ENCODE measurements at regions not wholly inside any gene's neighbourhood (a gene's known extent, or its start where the extent isn't known, plus 50 kb on each side); places are given as distances from the start of the nearest gene placed in this dataset.
"Not testable (repeated sequence)": the region's sequence is repeated elsewhere in the genome, so short reads cannot be mapped to it uniquely, and the experiment has no call there.

- H3K27ac ChIP-seq (ENCODE audit: low read depth, low read length, poor library complexity, severe bottlenecking), result no peak overlapping the region
- H4K20me1 ChIP-seq (ENCODE audit: insufficient read depth, low read length), result no peaks in the 10 kb centered on the region
- H3F3A ChIP-seq (ENCODE audit: insufficient read depth, low read length), result no peaks in the 10 kb centered on the region
- no peak overlapping the region for H3K4me2 ChIP-seq (ENCODE audit: low read length)
- no peaks in the 10 kb centered on the region for H3K4me1 ChIP-seq (ENCODE audit: insufficient read depth, low read length, severe bottlenecking)
- no peak overlapping the region for H3K9ac ChIP-seq (ENCODE audit: low read length)
- no peak overlapping the region for H2AFZ ChIP-seq (ENCODE audit: low read length)
- H3K36me3 ChIP-seq (ENCODE audit: insufficient read depth, low read length), result no peaks in the 10 kb centered on the region
- no peak overlapping the region for H3K4me3 ChIP-seq (ENCODE audit: low read depth, low read length, poor library complexity, severe bottlenecking)
- H3K27me3 ChIP-seq (ENCODE audit: insufficient read depth, low read length), result no peaks in the 10 kb centered on the region
- TF ChIP-seq CTCF (IDR thresholded peaks at IDR 0.05; ENCODE audit: low read length), result no peak
- TF ChIP-seq EZH2 (IDR thresholded peaks at IDR 0.05; ENCODE audit: borderline replicate concordance, low read length), result no peak
- no peaks in the 10 kb centered on the region for H3K9me3 ChIP-seq (ENCODE audit: low read length)
- no peaks in the 10 kb centered on the region for H3K79me2 ChIP-seq (ENCODE audit: insufficient read depth, low read length)
- no peaks in the 10 kb centered on the region for H3K9me2 ChIP-seq (ENCODE audit: low read depth, low read length)
Observed at GRCh38 chr10:9399275-9399983, 1344.9 kb downstream of the GATA3 start.

GRCh38 chr10:9402067-9402466 is 1347.6 kb downstream of the GATA3 start:
- H4K20me1 ChIP-seq (ENCODE audit: insufficient read depth, low read length); H3F3A ChIP-seq (ENCODE audit: insufficient read depth, low read length); H3K4me2 ChIP-seq (ENCODE audit: low read length); H3K27ac ChIP-seq (ENCODE audit: low read depth, low read length, poor library complexity, severe bottlenecking); H3K27me3 ChIP-seq (ENCODE audit: insufficient read depth, low read length); H2AFZ ChIP-seq (ENCODE audit: low read length); H3K9me2 ChIP-seq (ENCODE audit: low read depth, low read length); H3K9me3 ChIP-seq (ENCODE audit: low read length); H3K4me3 ChIP-seq (ENCODE audit: low read depth, low read length, poor library complexity, severe bottlenecking); H3K36me3 ChIP-seq (ENCODE audit: insufficient read depth, low read length); H3K9ac ChIP-seq (ENCODE audit: low read length); H3K4me1 ChIP-seq (ENCODE audit: insufficient read depth, low read length, severe bottlenecking); H3K79me2 ChIP-seq (ENCODE audit: insufficient read depth, low read length): not testable (repeated sequence)

- H3K79me2 ChIP-seq (ENCODE audit: insufficient read depth, low read length); H3F3A ChIP-seq (ENCODE audit: insufficient read depth, low read length); H3K9me2 ChIP-seq (ENCODE audit: low read depth, low read length); H4K20me1 ChIP-seq (ENCODE audit: insufficient read depth, low read length); H3K9ac ChIP-seq (ENCODE audit: low read length); H3K27ac ChIP-seq (ENCODE audit: low read depth, low read length, poor library complexity, severe bottlenecking); H3K27me3 ChIP-seq (ENCODE audit: insufficient read depth, low read length); H3K36me3 ChIP-seq (ENCODE audit: insufficient read depth, low read length); H3K9me3 ChIP-seq (ENCODE audit: low read length); H3K4me2 ChIP-seq (ENCODE audit: low read length); H3K4me3 ChIP-seq (ENCODE audit: low read depth, low read length, poor library complexity, severe bottlenecking); H2AFZ ChIP-seq (ENCODE audit: low read length); H3K4me1 ChIP-seq (ENCODE audit: insufficient read depth, low read length, severe bottlenecking): not testable (repeated sequence)
Observed at GRCh38 chr10:9402507-9403195, 1348.2 kb downstream of the GATA3 start.

GRCh38 chr10:9407201-9407600 is 1352.7 kb downstream of the GATA3 start:
- H3K4me1 ChIP-seq (ENCODE audit: insufficient read depth, low read length, severe bottlenecking); H3K27me3 ChIP-seq (ENCODE audit: insufficient read depth, low read length); H2AFZ ChIP-seq (ENCODE audit: low read length); H3K9ac ChIP-seq (ENCODE audit: low read length); H3F3A ChIP-seq (ENCODE audit: insufficient read depth, low read length); H3K9me3 ChIP-seq (ENCODE audit: low read length); H3K36me3 ChIP-seq (ENCODE audit: insufficient read depth, low read length); H3K4me3 ChIP-seq (ENCODE audit: low read depth, low read length, poor library complexity, severe bottlenecking); H3K79me2 ChIP-seq (ENCODE audit: insufficient read depth, low read length); H3K9me2 ChIP-seq (ENCODE audit: low read depth, low read length); H3K4me2 ChIP-seq (ENCODE audit: low read length); H4K20me1 ChIP-seq (ENCODE audit: insufficient read depth, low read length); H3K27ac ChIP-seq (ENCODE audit: low read depth, low read length, poor library complexity, severe bottlenecking): not testable (repeated sequence)
